Hippocampal formation (tissue), 2 donors: ENCODE measurements at regions not wholly inside any gene's neighbourhood (a gene's known extent, or its start where the extent isn't known, plus 50 kb on each side); places are given as distances from the start of the nearest gene placed in this dataset.

Experiments
- DNase-seq, 2 donors: peaks; one replicate each; lab custom pipeline; 2025; lab: John Stamatoyannopoulos, UW

DNA sequence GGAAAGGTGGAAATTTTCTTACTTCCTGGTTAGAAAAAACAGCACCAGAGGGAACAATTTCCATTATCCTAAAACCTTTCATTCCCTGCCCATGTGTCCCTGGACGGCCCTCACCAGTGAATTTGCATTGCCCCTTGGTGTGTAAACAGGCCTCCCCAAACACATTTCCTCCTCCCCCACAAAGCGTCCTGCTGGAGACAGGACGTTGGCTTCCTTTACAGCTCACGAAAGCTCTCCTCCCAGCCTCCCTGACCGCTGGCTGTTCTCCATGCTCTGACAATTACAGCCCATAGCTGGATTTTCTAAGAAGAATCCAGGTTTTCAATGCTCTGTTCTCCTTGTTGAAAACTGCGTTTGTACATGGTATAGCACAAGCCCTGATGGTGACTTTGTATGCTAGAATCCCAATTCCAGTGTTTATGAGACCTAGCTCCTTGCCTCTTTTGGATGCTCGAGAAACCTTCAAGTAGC, 724.2 kb upstream of the CELF2 start:
- DNase-seq, result no peak

DNA sequence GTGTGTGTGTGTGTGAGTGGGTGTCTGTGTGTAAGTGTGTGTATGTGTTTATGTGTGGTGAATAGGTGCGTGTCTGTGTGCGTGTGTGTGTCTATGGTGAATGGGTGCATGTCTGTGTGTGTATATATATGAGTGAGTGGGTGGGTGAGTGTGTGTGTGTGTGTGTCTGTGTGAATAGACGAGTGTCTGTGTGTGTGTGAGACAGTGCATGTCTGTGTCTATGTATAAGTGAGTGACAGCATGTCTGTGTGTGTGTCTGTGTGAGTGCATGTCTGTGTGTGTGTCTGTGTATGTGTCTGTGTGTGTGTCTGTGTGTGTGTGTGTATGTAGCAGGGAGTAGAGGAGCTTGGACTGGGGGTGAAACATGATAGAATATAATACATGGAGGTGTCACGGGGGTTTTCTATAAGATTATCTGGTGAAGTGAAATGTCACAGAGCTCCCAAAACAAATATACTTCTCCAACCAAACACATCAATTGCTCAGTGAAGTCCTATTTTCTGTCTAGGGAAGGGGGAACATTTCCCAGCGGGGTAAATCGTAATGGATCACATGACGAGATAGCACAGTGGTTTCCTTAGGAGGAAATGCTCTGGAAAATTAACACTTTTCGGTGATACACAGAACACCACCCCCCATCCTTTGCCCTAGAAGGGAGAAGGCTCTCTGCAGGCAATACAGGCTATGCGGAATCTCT, 723.3 kb upstream of the CELF2 start:
- no peak for DNase-seq

DNA sequence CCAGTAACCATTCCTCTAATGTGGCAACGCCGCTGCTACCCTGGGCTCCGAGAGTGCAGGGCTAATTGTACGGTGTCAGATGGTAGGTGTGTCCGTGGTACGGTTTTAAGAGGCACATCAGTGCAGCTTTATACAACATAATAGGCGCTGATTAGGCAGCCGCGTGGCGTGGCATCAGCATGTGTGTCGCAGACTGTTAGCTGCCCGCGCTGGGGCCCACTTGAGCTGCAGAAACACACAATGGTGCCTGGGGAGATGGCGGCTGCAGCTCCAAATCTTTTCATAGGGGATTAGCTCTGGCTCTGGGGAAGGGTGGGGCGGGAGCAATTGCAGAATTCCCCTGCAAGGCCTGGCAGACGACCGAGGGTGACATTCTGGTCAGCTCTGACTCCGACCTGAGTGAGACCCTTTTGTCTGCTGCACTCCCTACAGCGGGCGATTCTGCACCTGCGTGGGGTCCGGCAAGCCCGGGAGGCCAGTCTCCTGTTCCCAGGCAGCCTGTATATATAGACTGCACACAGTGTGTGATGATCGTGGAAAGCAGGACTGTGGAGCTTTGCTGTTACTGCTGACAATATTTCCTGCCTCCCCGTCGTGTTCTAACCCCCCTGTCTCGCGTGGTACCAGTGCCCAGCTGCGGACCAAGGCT, 722.7 kb upstream of the CELF2 start:
- no peak for DNase-seq

DNA sequence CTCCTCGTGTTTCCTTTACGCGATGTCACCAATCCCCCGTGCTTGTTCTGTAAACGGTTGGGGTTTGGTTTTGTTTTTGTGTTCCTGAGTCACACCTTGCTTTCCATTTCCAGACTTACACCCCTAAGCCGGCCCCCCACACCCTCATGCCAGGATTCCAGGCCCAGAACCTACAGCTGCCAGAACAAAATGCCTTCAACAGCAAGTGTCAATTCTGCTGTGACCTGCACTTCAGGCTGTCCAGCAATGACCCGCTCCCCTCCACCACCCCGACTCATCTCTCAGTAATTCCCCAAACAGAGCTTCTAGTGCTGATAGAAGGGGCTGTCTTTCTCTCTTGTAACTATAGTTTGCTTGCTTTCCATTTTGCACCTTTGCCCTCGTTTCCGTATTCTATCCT, 722.1 kb upstream of the CELF2 start:
- DNase-seq, result no peak

DNA sequence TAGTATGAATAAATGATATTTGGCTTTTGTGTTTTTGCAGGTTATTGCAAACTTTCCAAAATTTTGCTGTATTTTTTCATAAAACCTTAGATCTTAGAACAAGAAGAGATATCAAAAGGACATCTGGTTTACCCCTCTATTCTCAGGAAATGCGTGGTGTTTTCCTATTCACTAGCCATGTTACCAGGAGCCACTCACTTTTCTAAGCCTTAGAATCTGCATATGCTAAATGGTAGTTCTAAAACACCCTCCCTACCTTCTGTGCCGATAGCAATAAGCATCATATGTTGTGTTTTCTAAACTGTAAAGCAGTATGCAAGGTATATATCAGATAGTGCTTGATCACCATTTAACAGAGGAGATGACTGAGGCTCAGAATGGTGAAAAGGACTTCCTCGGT, 715.0 kb upstream of the CELF2 start:
- DNase-seq, result no peak

DNA sequence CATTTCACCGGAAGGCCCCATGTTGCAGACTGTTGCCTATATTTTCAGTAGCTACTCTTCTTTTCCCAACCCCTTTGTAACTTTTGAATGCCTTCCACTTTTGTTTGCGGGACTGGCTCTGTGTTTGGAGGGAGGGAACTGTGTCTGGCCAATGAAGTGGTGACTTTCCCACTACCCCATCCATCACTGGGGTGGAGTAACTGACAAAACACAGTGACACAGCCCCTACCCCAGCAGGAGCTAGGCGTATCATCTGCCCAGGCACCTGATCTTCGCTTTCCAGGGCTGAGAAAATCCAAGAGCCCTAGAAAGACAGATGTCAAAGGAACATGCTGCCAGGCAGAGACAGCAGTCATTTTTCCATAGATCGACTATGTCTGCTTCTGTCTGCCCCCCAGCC, 710.6 kb upstream of the CELF2 start:
- no peak for DNase-seq

DNA sequence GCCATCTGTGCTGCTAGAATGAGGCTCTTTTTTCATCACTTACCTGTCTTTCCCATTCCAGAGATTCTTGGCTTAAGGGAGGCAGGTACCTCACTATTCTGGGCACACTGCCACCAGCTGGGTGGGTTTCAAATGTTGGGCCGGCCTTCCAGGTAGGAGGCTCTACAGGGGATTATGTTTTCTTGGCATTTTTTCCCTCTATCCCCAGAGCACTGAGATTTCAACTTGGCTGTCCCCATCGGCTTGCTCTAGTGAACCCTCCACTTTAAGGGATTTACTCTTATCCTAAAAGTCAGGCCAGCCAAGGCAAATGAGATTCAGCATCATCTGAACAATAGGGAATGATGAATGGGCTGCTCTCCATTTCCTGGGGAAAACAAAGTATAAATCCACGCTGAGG, 710.1 kb upstream of the CELF2 start:
- no peak for DNase-seq

DNA sequence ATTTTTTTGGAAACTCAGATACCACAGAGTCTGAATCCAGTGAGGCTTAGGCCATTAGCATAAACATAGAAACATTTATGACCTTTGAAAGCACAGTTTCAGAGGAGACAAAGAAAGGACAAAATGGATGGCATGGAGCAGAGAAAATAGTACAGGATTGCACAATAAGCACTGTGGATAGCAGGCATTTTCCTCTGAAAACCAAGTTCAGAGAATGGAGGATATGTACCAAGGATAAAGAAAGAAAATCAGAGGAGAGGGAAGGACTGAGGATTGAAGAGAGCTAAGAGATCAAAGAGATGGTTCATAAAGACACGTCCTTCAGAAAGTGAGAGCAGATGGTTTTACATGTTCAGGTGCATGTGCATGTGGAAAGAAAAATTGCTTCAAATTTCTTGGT, 707.2 kb upstream of the CELF2 start:
- DNase-seq, result no peak

DNA sequence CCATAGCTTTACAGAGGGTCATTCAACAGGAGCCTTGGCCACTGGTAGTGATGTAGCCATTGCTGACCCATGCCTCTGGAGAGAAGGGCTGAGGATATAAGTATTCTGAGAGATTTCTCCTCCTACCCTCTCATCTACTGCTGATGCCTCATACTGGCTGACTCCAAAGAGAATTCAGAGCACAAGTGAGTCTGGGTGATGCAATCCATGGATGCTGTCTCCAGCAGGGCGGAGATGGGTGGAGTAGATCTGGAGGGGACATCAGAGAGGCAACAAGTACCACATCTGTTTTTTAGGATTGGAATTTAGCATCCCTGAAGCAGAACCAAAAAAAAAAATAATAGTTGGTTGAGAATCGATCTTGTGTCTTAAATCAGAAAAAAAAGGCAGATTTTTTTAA, 705.7 kb upstream of the CELF2 start:
- DNase-seq, result no peak

DNA sequence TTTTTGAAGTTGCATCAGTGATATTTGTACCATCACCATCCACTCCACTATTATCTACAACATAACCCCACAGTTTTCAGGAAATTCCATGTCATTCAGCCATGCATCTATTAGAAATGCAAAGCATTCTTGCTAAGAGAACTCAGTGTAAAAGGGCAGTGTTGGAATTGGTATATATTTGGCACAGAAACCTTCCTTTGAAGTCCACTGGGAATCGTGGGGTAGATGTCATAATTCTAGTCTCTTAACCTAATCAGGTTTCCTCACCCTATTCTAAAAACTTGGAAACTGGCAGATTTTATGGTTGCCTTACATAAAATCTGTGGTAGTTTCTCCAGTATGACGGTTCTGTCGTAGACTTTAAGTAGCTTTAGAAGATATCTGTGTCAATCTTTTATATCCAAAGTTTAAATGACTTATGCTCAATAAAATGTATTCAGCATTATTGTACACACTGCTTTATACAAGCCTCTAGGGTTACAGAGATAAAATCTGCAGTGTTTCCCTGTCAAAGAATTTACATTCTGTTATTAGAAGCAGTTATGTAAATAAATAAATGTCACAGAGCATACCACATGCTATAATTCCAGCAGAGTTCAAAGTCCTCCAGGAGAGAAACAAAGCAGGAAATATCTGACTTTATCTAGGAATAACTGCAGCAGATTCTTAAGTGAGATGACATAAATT, 704.4 kb upstream of the CELF2 start:
- DNase-seq, result no peak

DNA sequence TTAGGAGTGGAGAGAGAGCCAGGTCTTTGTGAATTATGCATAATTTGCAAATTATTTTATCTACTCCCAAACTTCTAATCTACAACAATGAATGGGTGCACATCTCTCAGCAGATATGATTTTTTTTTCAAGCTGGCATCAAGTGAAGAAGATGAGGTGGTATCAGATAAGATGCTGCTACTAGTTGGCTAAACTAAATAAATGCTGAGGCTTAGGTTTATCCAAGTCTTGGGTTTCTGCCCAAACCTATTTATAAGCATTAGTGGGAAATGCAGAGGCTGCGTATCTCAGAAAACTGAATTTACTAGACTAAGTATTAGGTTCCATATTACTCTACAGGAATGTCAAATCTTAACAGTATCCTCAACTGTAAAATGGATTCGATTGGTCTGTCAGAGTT, 703.0 kb upstream of the CELF2 start:
- no peak for DNase-seq

DNA sequence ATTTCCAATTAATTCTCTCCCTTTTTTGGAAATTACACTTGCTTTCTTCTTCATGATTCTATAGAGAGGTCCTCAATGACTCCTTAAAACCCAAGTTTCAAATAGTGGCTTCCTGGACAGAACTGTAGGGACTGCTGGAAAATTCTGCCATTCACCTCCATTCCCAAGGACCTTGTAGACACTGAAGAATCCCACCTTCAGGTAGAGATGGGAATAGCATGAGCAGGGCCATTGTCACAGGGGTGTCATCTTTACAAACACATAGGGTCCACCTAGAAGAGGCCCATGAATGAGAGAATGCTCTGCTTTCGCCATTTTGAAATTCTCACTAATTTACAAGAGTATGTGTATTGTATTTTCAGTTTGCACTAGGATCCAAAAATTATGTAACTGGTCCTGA, 701.7 kb upstream of the CELF2 start:
- DNase-seq, result no peak

DNA sequence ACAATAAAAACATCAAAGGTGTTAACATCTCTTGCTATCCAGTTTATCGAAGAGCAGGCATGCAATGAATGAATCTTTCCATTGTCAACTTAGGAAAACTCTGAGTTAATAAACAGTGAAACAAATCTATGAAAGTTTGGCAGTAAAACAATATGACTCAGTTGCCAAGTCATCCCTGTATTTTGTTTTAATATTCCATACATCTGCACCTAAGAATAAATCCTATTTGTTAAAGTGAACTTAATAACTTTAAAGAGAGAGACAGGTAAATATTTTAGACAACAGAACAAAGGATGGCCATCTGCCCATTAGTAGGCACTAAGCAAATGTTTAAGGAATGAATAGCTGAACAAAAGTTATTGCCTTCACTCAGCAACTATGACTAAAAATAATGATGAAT, 700.5 kb upstream of the CELF2 start:
- DNase-seq, result no peak

DNA sequence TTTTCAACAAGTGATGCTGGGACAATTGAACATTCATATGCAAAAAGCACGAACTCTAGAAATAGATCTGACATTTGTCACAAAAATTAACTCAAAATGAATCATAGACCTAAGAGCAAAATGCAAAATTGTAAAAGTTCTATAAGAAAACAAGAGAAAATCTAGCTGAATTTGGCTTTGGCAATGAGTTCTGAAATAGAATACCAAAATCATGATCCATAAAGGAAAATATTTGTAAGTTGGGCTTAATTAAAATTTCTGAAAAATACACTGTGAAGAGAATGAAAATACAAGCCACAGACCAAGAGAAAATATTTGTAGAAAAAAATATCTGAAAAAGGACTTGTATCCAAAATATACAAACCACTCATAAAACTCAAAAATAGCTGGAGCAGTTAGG, 698.8 kb upstream of the CELF2 start:
- no peak for DNase-seq

DNA sequence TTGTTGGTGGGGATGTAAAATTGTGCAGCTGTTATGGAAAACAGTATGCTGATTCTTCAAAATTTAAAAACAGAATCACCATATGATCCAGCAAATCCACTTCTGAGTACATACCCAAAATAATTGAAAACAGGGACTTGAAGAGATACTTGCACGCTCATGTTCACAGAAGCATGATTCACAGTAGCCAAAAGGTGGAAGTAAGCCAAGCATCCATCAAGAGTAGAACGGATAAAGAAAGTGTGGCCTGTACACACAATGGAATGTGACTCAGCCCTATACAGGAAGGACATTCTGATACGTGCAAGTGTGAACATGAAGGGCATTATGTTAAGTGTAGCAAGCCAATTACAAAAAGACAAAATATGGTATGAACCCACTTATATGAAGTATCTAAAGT, 696.7 kb upstream of the CELF2 start:
- no peak for DNase-seq

DNA sequence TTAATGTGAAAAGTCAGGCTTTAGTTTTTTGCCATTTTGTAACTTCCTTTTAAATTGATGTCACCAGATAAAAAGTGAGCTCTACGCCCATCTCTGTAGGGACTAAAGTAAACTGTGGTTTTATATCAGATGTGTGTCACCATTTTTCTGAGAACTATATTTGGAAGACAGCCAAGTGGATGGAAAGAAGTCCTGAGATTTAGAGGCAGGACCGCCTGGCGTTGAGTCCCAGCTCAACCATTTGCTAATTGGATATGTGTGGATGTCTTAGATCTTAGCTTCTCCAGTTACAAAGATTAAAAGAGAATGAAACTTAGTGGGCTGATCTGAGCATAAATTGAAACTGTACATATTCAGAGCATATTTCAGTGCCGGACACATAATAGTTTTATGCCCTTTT, 691.6 kb upstream of the CELF2 start:
- DNase-seq, result no peak

DNA sequence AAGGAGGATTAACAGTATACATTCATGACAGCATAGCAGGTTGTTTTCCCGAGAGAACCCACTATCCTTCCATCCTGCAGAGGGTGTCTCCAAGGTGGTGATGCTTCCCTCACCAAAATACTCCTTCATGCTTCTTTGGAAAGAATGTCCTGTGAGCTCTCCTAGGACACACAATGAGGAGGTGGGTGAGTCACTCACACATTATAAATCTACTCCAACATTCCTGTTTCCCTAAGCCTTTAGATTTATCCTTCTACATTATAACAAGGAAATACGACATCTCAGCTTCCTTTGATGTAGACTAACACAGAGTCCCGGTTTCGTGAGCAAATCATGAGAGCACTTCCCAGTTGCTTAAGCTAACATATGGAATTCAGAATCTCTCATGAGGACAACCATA, 689.7 kb upstream of the CELF2 start:
- no peak for DNase-seq

DNA sequence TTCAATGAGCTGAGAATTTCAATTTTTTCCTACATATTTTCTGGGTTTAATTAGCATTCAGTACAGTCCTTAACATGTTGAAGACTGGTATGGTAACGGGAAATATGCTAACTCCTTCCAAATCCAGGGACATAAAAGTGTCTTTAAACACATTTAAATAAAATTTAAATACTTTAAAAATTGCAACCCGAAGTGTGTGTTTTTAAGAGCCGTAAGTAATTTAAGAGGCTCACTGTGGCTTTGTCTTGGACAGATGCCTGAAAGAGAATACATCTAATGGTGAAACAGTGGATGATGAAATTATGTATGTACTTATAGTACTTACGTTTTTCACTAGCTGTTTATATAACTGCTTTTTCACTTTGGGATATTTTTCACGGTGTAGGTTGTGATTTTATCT, 687.3 kb upstream of the CELF2 start:
- DNase-seq, result no peak

DNA sequence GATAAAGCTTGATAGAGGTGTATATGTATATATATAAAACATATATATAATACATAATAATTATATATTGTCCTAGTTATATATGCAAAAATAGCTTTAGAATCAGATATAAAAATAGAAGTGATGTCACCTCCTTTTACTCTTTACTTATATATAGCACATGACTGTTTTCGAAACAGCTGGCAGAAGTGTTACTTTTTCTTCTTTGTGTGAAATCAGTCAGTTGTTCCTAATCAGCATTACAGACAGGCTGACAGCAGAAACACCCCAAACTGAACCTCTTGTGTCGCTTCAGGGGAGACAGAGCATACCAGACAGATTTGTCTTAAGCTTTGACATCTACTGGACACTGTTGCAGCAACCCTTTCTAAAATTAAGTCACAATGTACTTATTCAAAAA, 684.9 kb upstream of the CELF2 start:
- DNase-seq, result no peak

DNA sequence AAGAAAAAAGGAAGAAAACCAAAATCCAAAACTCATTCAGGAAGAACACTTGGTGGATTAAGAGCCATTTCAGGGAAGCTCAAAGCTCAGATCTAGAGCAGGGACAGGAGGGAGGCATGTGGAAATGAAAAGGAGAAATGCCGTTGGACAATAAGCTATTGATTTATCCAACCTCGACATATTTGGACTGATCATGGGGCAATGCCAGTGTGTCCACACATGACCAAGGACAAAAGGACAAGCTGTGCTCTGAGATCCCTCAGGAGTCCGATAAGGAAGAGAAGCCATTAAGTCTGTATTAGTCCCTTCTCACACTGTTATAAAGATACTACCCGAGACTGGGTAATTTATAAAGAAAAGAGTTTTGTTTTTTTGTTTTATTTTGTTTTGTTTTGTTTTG, 684.0 kb upstream of the CELF2 start:
- DNase-seq, result no peak

DNA sequence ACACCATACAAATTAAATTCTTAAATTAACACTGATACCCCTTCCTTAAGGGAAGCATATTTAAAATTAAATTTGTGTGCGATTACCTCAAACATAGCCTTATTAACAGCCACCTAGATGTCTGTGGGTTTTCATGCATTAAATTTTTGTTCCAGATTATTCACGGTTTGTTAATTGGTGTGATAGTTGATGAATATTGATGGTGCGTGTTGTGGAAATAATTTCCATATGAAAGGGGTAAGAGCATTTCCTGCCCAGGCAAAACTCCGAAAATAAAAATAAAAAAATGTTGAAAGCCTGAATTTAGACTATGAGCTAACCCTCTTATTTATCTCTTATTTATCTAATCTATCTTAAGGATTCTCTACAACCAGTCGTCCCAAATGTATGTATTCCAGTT, 679.3 kb upstream of the CELF2 start:
- DNase-seq, result no peak

DNA sequence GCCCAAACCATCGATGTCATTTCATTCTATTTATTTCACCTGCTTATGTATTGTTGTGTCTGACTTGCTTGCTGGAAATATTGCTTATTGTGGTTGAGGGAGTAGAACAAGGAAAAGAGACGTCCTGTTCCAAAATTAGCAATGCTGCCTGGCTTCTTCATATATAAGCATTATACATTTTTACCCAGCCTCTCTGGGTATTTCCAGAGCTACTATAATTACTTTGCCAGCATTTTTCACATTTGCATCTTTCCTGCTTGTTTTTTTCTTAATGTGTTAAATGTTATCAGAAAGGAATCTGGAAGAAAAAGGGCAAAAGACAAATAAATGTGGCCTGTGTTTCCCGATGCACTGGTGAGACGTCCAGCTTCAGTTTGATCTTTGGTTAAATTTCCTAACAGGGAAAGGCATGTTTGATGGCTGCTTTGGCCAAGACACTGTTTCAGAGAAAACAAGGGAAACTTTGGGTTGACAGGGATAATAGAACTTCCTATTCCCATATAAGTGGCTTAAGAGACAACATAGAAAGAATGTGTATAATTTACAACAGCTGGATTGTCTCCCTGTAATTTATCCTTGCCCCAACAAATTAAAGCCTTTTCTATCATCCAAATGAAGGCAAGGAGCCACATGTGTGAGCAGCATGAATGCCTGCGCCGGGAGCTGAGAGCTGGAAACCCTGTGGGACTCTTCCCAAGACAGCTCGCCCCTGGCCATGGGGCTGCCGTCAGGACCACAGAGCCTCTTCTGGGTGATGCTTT, 671.1 kb upstream of the CELF2 start:
- no peak for DNase-seq

DNA sequence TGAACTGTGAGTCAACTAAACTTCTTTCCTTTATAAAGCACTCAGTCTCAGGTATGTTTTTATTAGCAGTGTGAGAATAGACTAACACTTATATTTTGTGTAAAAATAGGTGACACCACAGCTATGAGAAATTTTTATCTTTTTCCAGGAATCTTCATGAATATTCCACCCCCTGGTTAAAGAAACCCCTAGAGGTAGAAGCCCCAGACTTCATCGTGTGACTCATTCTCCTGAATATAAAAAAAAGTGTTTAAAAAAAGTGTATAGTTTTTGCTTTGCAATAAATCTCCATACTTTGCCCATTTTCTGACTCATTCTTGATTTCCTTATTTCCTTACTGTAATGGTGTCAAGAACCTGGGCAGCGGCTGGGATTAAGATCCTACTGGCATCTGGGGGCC, 667.6 kb upstream of the CELF2 start:
- DNase-seq, result no peak
